ENCODE measurements at regions not wholly inside any gene's neighbourhood (a gene's known extent, or its start where the extent isn't known, plus 50 kb on each side); places are given as distances from the start of the nearest gene placed in this dataset.

DNA sequence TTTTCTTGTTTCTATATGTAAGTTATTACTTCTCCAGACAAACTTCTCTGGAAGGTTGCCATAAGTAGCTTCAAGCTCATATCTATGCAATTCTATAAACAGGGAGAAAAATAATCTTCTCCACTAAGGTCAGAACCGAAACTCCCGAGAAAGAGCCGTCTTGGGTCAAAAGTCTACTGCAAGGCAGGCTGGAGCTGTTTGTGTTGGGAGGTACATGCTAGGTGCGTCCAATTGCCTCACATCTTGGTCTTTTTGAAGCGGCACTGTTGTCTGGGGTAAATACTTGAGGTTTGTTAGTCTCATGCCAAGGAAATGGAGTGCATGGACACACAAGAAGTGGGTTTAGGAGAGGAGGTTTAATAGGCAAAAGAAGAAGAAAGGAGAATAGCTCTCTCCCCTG, 674.7 kb upstream of the TMEM132C start:
- DNase-seq (ENCODE audit: low read depth), result no peak
- H3K4me3 ChIP-seq (ENCODE audit: low read depth, low read length), result no peak overlapping the region
- CTCF ChIA-PET, result interaction anchor here (0.7 kb wide), 2 partner anchors 11 to 17 kb away, joined by 3 read pairs; no protein-coding TSS in a partner anchor
- TF ChIP-seq, protein P1, sequence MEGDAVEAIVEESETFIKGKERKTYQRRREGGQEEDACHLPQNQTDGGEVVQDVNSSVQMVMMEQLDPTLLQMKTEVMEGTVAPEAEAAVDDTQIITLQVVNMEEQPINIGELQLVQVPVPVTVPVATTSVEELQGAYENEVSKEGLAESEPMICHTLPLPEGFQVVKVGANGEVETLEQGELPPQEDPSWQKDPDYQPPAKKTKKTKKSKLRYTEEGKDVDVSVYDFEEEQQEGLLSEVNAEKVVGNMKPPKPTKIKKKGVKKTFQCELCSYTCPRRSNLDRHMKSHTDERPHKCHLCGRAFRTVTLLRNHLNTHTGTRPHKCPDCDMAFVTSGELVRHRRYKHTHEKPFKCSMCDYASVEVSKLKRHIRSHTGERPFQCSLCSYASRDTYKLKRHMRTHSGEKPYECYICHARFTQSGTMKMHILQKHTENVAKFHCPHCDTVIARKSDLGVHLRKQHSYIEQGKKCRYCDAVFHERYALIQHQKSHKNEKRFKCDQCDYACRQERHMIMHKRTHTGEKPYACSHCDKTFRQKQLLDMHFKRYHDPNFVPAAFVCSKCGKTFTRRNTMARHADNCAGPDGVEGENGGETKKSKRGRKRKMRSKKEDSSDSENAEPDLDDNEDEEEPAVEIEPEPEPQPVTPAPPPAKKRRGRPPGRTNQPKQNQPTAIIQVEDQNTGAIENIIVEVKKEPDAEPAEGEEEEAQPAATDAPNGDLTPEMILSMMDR (IDR thresholded peaks at IDR 0.05; ENCODE audit: insufficient read depth, low read depth, low read length), result no peak
- no peaks in the 10 kb centered on the region for H3K36me3 ChIP-seq (ENCODE audit: control insufficient read depth, insufficient read depth, low read length)
- POLR2A ChIA-PET, result no interaction called here
- no peaks in the 10 kb centered on the region for H3K27me3 ChIP-seq (ENCODE audit: control insufficient read depth, insufficient read depth, low read length)

DNA sequence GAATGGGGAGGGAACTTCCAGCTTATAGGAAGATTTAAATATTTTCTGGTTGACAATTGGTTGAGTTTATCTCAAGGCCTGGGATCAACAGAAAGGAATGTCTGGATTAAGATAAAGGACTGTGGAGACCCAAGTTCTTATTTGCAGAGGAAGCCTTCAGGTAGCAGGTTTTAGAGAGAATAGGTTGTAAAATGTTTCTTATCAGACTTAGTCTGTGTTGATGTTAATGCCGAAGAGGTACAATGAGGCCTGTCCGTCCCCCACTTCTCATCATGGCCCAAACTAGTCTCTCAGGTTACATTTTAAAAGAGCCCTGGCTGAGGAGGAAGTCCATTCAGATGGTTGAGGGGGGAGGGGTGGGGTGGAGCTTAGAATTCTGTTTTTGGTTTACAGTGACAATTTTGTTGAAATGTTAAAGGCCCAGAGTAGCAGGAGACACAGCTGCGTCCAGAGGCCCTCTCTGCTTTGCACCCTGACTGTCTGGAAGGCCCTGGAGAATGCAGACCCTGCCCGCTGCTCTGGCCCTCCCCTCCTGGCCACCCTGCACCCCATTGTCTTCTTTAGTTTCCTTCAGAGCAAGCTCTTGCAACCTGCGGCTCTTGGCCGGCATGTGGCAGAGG, 672.5 kb upstream of the TMEM132C start:
- Histone ChIP-seq H3K36me3 (ENCODE audit: control insufficient read depth, insufficient read depth, low read length) (no peaks in the 10 kb centered on the region), H3K4me3 (ENCODE audit: low read depth, low read length) (no peak overlapping the region), H3K27me3 (ENCODE audit: control insufficient read depth, insufficient read depth, low read length) (no peaks in the 10 kb centered on the region)
- TF ChIP-seq, protein P1 (IDR thresholded peaks at IDR 0.05; ENCODE audit: insufficient read depth, low read depth, low read length), result no peak
- CTCF ChIA-PET, result interaction anchor here (1.1 to 1.6 kb wide), 4 partner anchors 12 to 85 kb away, joined by 3 to 7 read pairs (median 4); no protein-coding TSS in a partner anchor
- no peak for DNase-seq (ENCODE audit: low read depth)
- POLR2A ChIA-PET, result no interaction called here

DNA sequence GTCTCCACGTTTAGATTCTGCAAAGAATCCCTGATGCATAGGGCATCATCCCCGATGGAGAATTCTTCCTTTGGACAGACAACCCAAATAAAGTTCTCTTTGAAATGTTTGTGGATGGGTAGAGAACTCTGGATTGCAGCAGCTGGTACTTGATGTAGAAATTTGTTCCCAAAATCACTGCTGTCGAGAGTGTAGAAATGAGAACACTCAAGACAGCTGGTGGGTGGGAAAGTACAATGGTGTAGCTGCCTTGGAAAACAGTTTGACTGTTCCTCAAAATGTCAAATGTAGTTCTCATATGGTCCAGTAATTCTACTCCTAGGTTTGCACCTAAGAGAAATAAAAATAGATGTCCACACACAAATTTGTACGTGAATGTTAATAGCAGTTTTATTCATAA, 671.5 kb upstream of the TMEM132C start:
- ChIA-PET CTCF (interaction anchor here (1.2 to 1.6 kb wide), 4 partner anchors 11 to 84 kb away, joined by 3 to 7 read pairs (median 4); no protein-coding TSS in a partner anchor), POLR2A (no interaction called here)
- no peak overlapping the region for H3K4me3 ChIP-seq (ENCODE audit: low read depth, low read length)
- H3K27me3 ChIP-seq (ENCODE audit: control insufficient read depth, insufficient read depth, low read length), result no peaks in the 10 kb centered on the region
- TF ChIP-seq, protein P1 (IDR thresholded peaks at IDR 0.05; ENCODE audit: insufficient read depth, low read depth, low read length), result no peak
- DNase-seq (ENCODE audit: low read depth), result no peak
- no peaks in the 10 kb centered on the region for H3K36me3 ChIP-seq (ENCODE audit: control insufficient read depth, insufficient read depth, low read length)

DNA sequence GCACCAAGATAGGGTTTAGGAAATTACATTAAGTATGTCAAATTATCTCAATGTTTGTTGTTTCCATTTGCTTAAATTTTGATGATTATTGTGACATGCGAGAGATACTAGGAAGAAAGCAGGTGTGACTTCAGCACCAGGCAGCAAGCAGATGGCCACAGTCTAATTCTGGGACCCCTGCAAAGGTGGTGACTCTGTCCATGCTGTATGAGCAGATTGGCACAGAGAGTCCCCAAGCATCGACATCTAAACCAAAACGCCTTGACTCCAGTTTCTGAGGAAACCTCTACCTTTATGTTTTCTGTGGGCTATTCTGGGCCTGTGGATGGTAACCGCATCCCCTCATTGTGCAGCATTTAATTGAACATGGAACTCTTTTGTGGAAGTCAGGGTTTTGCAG, 670.1 kb upstream of the TMEM132C start:
- ChIA-PET CTCF (no interaction called here), POLR2A (no interaction called here)
- no peaks in the 10 kb centered on the region for H3K36me3 ChIP-seq (ENCODE audit: control insufficient read depth, insufficient read depth, low read length)
- H3K27me3 ChIP-seq (ENCODE audit: control insufficient read depth, insufficient read depth, low read length), result no peaks in the 10 kb centered on the region
- TF ChIP-seq, protein P1 (IDR thresholded peaks at IDR 0.05; ENCODE audit: insufficient read depth, low read depth, low read length), result no peak
- H3K4me3 ChIP-seq (ENCODE audit: low read depth, low read length), result no peak overlapping the region
- no peak for DNase-seq (ENCODE audit: low read depth)

DNA sequence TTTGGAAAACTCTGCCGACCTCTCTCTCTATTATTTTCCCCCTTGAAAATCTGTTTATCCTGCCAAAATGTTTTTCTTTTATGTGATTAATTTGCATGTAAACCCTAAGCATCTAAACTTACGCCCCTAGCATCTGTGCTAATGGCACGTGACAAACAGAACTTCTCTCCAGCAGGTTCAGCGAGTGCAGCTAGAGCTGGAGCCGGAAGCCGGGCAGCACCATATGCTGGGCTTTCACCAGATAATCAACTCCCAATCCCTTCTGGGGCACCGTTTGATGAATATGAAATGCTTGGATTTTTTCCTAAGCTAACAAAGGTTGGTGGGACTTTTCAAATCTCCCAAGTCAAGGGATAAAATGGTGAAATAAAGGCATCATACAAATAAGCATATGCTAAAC, 667.5 kb upstream of the TMEM132C start:
- POLR2A ChIA-PET, result no interaction called here
- H3K27me3 ChIP-seq (ENCODE audit: control insufficient read depth, insufficient read depth, low read length), result no peaks in the 10 kb centered on the region
- CTCF ChIA-PET, result no interaction called here
- no peak for DNase-seq (ENCODE audit: low read depth)
- no peaks in the 10 kb centered on the region for H3K36me3 ChIP-seq (ENCODE audit: control insufficient read depth, insufficient read depth, low read length)
- H3K4me3 ChIP-seq (ENCODE audit: low read depth, low read length), result no peak overlapping the region
- TF ChIP-seq, protein P1 (IDR thresholded peaks at IDR 0.05; ENCODE audit: insufficient read depth, low read depth, low read length), result no peak
